Globus pallidus (tissue), 1 donor: ENCODE measurements at regions not wholly inside any gene's neighbourhood (a gene's known extent, or its start where the extent isn't known, plus 50 kb on each side); places are given as distances from the start of the nearest gene placed in this dataset.
"Not testable (repeated sequence)": the region's sequence is repeated elsewhere in the genome, so short reads cannot be mapped to it uniquely, and the experiment has no call there.

Experiments used
- DNase-seq: peaks from one replicate; pipeline ENCODE4 v3.0.0-alpha.2; 2015; ENCODE audit warnings: low spot score

GRCh38 chrX:114087543-114087942 is 496.3 kb upstream of the HTR2C start:
- DNase-seq, result no peak

DNA sequence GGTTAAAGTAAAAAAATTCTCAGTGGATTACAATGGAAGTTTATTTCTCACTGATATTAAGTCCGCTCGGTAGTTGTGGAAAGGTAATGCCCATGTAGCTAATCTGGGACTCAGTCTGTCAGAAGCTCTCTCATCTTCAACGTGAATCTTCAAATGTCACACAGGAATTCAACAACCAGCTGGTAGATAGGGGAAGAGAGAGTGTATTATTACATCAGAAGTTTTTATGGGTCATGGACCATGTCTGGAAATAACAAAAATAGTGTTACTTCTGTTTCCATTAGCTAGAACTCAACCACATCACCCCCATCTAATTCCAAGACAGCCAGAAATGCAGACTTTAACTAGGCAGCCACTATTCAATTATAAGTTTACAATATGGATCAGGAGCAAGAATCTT is 506.1 kb upstream of the HTR2C start:
- DNase-seq, result no peak

- no peak for DNase-seq
Observed at GRCh38 chrX:114075073-114075673, 508.7 kb upstream of the HTR2C start.

DNA sequence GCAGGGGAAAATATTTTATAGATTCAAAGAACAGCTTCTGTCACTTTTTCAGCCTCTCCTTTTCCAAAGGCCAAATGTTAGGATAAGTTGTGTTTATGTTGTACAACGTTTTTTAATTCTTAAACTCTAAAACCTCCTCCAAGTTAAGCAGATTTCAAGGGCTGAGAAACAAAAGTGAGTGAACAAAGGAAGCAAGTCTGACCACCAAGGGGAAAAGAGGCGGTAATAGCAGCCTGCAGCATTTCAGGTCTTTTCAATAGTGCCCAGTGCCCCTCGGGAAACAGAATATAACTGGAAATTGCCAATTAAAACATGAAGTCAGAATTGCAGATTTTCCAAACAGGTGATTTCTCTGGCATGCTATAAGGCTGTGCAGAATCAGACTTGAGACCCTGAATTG is 510.0 kb upstream of the HTR2C start:
- no peak for DNase-seq

DNA sequence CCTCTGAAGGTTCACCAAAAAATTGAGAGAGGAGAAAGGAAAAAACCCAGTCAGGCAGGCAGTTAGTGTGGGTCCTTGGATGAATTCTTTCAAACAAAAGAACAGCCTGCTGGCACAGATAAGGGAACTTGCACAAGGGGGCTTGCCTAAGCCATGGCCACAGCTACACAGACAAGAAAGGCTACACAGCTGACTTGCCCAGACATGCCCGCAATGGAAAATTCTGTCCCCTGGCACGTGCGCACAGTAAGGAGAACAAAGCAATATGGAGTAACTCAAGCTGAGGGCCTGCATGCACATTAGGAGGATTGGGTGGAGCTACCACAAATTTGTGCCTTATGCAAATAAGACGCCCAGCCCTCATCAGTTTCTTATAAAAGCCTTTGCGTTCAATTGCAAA is 512.5 kb upstream of the HTR2C start:
- DNase-seq, result no peak

DNA sequence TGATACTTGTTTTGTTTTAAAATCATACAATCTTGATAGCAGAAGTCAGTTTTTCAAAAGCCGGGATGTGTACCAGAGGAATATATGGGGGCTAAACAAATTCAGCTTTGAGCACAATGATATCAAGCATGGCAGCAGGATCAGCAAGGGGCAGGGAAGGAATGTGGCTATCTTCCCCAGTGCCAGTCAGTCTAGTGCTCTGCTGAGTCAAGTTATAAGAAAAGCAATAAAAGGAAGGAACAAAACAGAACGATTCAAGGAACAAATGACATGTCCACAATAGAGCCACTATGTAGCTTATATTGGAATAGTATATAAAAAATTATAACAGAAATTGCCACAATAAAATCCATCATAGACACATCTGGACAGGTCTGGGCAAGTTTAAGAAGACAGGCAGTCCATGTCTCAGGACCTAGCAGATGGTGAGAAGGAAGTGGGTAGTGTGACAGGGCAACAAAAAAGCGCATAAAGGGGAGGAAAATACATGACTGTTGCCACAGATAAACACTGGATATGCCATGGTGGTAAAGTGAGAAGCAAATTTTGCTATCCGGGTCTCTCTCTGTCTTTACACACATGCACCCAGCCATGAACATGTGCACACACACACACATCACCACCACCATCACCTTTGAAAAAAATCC is 518.2 kb upstream of the HTR2C start:
- no peak for DNase-seq

GRCh38 chrX:114061226-114061625 is 522.7 kb upstream of the HTR2C start:
- no peak for DNase-seq

DNA sequence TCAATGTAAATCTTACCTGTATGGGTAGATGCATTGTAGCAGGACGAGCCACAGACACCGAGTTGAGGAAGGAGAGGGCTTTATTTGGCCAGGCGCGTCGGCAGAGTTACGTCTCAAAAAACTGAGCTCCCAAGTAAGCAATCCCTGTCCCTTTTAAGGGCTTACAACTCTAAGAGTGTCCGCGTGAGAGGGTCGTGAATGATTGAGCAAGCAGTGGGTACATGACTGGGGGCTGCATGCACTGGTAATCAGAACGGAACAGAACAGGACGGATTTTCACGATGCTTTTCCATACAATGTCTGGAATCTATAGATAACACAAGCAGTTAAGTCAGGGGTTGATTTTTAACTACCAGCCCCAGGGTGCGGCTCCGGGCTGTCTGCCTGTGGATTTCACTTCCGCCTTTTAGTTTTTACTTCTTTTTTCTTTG is 524.9 kb upstream of the HTR2C start:
- peak; percentile 7 for DNase-seq

DNA sequence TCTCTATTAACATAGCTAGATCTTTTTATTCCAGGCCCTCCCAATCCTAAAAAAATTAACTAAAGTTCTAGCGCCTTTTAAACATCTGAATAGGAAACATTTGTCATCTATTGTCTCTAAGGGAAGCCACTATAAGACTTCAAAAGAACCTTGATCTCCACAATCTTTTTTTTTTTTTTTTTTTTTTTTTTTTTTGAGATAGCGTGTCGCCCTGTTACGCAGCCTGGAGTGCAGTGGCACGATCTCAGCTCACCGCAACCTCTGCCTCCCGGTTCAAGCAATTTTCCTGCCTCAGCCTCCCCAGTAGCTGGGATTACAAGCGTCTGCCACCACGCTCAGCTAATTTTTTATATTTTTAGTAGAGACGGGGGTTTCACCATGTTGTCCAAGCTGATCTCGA is 526.5 kb upstream of the HTR2C start:
- DNase-seq, result not testable (repeated sequence)

DNA sequence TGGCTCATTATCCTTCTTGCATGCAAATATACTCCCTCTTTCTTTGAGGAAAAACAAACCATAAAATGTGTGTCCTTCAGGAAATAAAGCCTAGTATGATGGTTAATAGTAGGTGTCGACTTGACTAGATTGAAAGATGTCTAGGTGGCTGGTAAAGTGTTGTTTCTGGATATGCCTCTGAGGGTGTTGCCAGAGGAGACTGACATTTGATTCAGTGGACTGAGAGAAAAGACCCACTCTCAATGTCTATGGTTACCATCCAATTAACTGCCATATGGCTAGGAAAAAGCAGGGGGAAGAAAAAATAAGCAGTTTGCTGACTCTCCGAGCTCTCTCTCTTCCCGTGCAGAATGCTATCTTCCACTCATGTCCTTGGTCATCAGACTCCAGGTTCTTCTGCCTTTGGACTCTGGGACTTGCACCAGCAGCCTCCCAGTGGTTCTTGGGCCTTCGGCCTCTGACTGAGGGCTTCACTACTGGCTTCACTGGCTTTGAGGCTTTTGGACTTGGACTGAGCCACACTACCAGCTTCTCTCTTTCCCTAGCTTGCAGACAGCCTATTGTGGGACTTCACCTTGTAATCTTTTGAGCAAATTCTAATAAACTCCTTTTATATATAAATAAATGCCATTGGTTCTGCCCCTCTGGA is 532.1 kb upstream of the HTR2C start:
- DNase-seq, result no peak

DNA sequence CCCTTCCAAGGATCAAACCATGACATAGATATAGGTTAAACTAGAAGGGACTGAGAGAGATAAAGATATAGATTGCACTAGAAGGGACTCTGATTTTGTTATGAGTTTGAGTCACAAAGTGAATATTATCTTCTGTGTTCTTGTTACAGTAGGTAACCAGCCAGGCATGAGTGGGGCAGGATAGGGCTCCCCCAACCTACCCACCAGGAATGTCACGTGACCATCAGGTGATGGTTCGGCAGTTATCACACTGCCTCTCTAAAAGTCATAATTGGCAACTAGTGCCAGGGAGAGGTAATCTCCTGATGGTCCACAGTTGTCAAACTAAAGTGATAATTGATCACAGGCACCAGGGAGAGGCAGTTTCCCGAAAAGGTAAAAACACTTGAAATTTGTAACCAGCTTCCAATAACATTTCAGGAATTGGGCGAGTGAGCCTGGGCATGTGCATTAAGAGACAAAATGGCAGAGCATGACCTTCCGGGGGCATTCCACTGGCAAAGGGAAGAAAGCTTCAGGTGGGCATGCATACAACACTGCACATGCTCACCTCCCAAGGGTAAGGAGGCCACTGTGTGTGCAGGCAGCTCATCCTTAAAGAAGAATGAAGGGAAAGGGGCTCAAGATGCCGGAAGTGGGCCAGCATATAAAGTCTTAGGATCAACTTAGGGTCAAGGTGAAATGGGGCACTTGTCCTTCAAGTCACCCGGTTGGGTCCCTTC is 533.6 kb upstream of the HTR2C start:
- no peak for DNase-seq

- no peak for DNase-seq
Observed at GRCh38 chrX:114049063-114049462, 534.8 kb upstream of the HTR2C start.

DNA sequence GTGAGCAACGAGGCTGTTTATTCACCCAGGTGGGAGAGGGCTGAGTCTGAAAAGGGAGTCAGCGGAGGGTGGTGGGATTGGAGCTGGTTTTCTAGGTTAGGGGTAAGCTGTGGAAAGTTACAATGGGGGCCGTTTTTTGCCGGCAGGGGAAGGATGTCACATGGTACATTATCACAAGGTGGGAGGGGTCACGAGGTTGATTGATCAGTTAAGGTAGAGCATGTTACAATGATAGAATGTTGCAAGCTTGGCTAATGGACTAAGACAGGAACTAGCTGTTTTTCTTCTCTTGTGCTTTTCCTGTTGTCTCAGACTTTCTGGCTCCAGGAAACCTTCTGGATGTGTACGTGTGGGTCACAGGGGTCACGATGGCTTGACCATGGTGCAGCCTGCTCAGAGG is 536.3 kb upstream of the HTR2C start:
- DNase-seq, result no peak

DNA sequence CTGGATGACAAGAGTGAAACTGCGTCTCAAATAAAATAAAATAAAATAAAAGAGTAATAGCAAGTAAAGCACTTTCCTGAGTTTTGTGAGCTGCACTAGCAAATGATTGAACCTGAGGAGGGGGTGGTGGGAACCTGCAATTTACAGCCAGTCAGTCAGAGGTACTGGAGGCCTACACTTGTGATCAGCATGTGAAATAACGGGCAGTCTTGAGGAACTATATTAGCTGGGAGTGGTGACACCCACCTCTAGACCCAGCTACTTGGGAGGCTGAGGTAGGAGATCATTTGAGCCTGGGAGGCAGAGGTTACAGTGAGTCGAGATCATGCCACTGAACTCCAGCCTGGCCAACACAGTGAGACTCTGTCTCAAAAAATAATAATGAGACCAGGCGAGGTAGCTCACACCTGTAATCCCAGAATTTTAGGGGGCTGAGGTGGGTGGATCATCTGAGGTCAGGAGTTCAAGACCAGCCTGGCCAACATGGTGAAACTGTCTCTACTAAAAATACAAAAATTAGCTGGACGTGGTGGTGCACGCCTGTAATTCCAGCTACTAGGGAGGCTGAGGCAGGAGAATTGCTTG is 537.1 kb upstream of the HTR2C start:
- no peak for DNase-seq

DNA sequence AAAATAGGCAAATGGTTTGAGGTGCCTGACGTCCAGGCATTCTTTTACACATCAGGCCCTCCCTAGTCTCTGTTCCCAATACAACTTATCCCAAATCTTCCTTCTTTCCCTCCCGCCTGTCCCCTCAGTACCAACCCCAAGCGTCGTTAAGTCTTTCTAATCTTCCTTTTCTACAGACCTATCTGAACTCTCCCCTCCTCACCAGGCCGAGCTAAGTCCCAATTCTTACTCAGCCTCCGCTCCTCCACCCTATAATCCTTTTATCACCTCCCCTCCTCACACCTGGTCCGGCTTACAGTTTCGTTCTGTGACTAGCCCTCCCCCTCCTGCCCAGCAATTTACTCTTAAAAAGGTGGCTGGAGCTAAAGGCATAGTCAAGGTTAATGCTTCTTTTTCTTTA is 542.4 kb upstream of the HTR2C start:
- not testable (repeated sequence) for DNase-seq

DNA sequence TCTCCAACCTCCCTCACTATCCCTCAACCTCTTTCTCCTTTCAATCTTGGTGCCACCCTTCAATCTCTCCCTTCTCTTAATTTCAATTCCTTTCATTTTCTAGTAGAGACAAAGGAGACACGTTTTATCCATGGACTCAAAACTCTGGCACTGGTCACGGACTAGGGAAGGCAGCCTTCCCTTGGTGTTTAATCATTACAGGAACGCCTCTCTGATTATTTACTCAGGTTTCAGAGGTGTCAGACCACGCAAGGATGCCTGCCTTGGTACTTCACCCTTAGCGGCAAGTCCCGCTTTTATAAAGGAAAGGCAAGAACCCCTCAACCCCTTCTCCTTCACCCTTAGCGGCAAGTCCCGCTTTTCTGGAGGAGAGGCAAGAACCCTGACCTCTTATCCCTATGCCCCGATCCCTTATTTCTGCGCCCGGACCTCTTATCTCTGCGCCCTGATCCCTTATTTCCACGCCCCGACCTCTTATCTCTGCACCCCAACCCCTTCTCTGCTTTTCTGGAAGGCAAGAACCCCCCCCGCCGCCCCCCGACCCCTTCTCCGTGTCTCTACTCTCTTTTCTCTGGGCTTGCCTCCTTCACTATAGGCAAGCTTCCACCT is 543.1 kb upstream of the HTR2C start:
- DNase-seq, result not testable (repeated sequence)

DNA sequence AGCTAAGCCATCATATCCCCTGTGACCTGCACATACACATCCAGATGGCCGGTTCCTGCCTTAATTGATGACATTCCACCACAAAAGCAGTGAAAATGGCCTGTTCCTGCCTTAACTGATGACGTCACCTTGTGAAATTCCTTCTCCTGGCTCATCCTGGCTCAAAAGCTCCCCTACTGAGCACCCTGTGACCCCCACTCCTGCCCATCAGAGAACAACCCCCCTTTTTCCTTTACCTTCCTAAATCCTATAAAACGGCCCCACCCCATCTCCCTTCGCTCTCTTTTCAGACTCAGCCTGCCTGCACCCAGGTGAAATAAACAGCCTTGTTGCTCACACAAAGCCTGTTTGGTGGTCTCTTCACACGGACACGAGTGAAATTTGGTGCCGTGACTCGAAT is 543.8 kb upstream of the HTR2C start:
- DNase-seq, result not testable (repeated sequence)

- no peak for DNase-seq
Observed at GRCh38 chrX:114038358-114038757, 545.5 kb upstream of the HTR2C start.

DNA sequence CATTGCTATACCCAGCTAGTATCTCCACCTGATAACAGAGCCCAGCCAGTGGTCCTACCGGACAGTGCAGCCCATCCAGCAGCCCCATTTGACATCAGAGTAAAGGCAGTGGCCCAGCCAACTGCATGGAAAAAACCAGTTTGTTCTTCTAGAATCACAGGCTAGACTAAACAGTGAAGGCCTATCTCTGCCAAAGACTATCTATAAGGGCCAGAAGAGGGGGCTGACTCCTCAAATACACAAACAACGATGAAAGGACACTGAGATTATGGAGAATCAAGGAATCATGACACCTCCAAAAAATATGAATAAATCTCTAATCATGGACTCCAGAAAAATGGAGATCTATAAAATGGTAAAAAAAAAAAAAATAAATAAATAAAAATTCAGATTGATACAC is 546.4 kb upstream of the HTR2C start:
- no peak for DNase-seq

DNA sequence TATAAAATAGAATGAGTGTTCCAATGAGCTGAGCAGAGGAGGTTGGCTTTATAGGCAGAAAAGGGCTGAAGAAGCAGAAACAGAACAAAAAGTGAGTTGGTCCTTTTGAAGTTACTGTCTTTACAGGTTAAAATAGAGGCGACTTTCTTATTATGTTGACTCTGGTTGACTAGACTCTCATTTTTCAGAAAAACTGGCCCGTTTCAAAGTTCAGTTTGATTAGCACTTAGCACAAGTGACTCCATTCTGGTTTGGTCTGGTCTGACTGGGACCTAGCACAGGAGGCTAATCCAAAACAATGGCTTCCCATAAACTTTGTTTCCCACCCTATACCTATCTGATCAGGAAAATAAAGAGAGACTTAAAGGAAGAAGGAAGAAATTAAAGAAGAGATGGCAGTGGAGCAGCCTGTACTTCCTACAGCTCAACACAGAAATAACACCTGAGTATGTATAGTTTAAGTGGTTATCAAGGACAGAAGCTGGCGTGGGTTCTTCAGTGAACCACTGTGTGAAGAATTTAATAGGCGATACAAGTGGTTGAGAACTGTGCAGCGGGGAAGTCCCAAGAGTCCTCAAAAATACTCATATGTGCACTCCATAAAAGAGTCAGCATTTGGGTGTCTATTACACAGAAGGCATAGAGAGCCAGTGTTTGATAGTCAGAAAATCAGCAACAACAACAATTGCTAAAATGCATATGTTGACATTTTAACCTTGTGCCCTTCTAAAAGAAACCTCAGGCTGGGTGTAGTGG is 554.8 kb upstream of the HTR2C start:
- no peak for DNase-seq

DNA sequence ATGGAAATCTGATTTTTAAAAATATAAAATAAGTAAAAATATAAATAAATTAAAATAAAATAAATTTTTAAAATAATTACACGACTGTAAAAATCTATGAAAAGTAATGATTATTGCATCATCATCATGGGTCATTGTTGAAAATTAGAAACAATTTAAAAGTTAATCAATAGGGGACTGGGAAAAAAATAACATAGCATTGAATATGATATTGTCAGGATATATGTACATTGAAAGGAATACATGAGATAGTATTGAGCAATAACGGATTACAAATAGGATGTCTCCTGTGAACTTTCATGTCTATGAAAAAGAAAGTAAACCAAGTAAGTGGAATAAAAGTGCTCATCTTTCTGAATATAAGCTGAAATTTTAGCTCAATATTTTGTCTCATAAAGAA is 566.8 kb upstream of the HTR2C start:
- no peak for DNase-seq
